GM21576 (cell line): ENCODE measurements at regions not wholly inside any gene's neighbourhood (a gene's known extent, or its start where the extent isn't known, plus 50 kb on each side); places are given as distances from the start of the nearest gene placed in this dataset.
"Not testable (repeated sequence)": the region's sequence is repeated elsewhere in the genome, so short reads cannot be mapped to it uniquely, and the experiment has no call there.

ENCODE experiments used
- ATAC-seq: cut with Tn5 transposase; IDR thresholded peaks from one replicate; pipeline ENCODE4 v1.9.1; 2021; ENCODE audit warnings: mild to moderate bottlenecking, moderate library complexity; ENCODE audit not compliant: unreplicated experiment

- ATAC-seq = no peak
These were observed 771.0 kb downstream of the EFNB2 start for GRCh38 chr13:105764486-105764885.

- no peak for ATAC-seq
These were observed 771.6 kb downstream of the EFNB2 start for GRCh38 chr13:105763851-105764250.

- ATAC-seq = no peak
These were observed 773.4 kb downstream of the EFNB2 start for GRCh38 chr13:105762096-105762495.

- ATAC-seq = no peak
These were observed 776.3 kb downstream of the EFNB2 start for GRCh38 chr13:105758918-105759860.

- ATAC-seq = no peak
These were observed 794.7 kb downstream of the EFNB2 start for GRCh38 chr13:105740739-105741138.

DNA sequence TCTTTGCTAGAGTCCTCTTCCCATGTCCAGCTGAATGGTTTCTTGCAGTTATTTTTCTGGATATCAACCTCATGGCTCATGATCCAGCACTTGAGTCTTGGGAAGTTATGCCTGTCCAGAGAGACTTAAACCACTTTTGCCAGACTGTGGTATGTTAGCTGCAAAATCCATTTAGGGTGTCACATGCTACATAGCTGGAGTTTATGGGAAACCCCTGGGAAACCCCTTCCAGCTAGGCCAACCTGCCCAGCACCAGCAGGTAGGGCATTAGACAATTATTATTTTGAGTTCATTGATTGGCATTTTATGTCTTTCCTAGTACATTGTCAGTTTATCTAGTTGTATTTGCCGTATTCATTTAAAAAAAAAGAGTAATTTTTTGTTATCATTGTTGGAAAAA, 797.8 kb downstream of the EFNB2 start:
- no peak for ATAC-seq

DNA sequence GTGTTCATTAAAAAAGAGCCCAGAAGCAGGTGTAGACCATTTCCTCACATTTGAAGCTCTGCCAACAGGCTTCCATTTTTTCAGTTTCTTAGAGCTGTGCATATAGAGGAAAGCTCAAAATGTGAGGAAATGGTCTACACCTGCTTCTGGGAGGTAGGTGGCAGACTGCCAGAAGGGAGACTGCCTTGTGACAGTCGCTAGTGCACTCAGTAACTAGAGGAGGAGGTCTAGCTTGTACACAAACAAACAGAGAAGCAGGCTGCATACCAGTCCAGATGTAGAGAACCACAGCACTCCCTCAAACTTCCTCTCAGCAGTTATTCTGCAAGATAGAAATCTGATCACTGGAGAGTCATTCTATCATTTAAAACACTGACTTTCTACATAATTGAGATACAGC, 800.2 kb downstream of the EFNB2 start:
- no peak for ATAC-seq

DNA sequence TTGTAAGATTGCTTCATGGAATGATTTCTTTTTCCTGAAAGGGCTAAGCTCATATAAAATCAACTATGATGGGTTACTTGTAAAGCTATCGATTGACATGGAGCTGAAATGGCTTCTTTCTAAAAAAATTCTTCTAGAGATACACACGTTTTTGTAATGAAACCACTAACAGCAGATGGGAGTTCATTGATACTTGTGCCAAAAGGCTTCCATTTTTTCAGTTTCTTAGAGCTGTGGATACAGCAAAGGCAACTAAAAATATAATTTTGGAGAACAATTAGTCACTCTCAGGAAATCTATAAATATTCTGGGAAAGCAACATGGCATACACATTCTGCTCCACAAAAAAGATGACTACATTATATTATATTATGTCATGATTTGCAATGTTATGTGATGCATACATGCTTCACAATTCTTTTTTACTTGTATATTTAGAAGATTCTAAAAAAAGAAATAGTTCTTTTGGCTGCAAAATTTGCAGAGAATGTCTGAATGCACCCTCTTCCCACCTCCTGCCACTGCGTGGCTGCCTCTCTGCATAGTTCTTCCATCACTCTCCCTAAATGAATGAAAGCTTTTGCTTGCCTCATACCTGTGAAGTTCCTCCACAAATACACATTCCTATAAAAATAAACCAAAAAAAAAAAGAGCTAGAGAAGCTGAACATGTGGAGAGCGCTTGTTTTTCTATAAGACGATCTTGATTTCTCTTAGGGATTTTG, 802.5 kb downstream of the EFNB2 start:
- no peak for ATAC-seq

GRCh38 chr13:105725887-105726286, 809.6 kb downstream of the EFNB2 start:
- ATAC-seq = no peak

GRCh38 chr13:105721016-105721415, 814.4 kb downstream of the EFNB2 start:
- no peak for ATAC-seq

DNA sequence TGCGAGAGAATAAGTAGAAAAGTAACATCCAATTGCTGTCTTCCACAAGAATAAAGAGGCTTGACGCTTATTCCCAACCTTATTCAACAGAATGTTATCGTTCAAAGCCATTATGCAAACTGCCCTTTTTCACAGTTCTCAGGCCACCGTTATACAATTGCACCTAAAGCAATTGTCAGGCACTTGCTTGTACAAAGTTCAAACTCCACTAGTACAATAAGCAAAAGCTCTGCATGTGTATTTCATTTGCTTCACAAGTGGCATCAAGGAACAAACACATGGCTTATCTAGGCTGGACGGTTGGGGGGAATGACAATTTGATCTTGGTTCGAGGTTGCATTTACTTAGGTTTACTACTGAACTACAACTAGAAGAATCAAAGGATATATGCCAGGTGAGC, 815.6 kb downstream of the EFNB2 start:
- no peak for ATAC-seq

DNA sequence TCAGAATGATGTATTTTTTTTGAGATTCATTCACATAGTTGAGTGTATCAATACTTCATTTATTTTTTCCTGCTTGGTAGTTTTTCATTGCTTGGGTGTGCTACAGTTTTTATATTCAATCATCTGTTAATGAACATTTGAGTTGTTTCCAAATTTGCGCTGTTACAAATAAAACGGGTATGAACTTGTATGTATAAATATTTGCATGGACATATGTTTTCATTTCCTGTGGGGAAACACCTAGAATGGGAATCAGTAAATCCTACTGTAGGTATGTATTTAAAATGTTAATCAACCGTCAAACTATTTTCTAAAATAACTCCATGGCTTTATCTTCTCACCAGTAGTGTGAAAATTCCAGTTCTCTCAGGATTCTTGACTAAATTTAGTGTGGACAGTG, 826.3 kb downstream of the EFNB2 start:
- ATAC-seq = no peak

GRCh38 chr13:105703843-105704242, 831.6 kb downstream of the EFNB2 start:
- no peak for ATAC-seq

GRCh38 chr13:105702441-105702840, 833.0 kb downstream of the EFNB2 start:
- no peak for ATAC-seq

- no peak for ATAC-seq
These were observed 842.7 kb downstream of the EFNB2 start for GRCh38 chr13:105692769-105693168.

DNA sequence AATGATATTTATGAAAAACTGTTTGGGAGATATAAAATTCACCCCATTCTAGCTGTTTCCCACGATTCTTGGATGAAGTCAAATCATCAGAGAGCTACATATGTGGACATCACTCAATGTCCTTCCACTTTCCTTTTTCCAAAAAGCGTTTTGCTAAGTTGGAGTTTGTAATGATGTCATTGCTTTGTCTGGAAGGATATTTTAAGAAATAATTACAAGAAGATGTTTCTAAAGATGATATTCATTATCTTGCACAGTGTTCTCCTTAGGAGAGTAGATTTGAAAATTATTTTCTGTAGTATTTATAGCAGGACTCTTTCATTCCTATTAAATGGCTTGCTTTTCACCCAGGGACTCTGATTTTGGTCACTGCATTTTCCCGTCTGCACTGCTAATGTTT, 851.2 kb downstream of the EFNB2 start:
- no peak for ATAC-seq

DNA sequence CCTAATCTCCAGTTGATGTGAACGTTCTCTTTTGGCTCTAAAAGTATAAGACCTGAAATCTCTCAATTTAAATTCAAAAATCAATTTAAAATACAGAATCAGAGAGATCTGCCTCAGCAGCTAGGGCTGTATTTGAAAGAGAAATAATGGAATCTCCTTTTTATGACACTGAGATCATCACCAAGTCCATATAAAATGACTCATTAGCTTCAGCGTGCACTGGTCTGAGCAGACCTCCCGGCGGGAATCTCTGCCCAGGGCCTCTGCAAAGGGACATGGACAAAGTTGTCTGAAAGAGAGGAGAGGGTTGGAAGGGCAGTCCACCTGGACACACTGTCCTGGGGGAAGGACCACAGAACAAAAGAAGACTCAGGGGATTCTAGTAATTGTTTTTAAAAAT, 855.6 kb downstream of the EFNB2 start:
- no peak for ATAC-seq

- ATAC-seq = no peak
These were observed 857.4 kb downstream of the EFNB2 start for GRCh38 chr13:105678072-105678471.

DNA sequence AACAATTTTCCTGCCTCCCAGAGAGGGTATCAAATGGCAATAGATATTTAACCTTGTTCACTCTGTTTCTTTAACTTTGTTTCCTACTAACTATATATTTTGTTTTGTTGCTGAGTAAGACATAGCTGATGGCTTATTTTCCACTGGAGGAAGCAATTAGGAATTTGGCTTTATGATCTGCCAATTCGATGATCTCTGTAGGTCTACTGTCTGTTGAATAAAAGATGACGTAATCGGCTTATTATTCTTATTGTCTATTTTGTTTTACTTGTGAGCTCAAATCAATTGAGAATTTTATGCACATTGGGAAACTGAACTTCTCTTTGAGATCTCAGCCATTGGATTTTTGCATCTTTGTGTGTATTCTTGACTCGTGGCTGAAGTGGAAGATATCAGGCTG, 862.6 kb downstream of the EFNB2 start:
- ATAC-seq = no peak

GRCh38 chr13:105671131-105671530, 864.3 kb downstream of the EFNB2 start:
- ATAC-seq = not testable (repeated sequence)

GRCh38 chr13:105670179-105670990, 865.1 kb downstream of the EFNB2 start:
- ATAC-seq = no peak
